ENCODE measurements at regions not wholly inside any gene's neighbourhood (a gene's known extent, or its start where the extent isn't known, plus 50 kb on each side); places are given as distances from the start of the nearest gene placed in this dataset.

- POLR2A ChIA-PET (ENCODE audit: partially characterized antibody): no interaction called here
- H3K27ac Mint-ChIP-seq: no peak overlapping the region
- CTCF ChIA-PET (ENCODE audit: partially characterized antibody): no interaction called here
- no peak overlapping the region for H3K27ac ChIP-seq (ENCODE audit: low read depth, low read length)
- H3K27me3 ChIP-seq (ENCODE audit: insufficient read depth, low read length): no peaks in the 10 kb centered on the region
- no peaks in the 10 kb centered on the region for H3K36me3 Mint-ChIP-seq
- no peak for DNase-seq
- H3K4me3 Mint-ChIP-seq: no peak overlapping the region
- H3K9me3 ChIP-seq (ENCODE audit: control insufficient read depth in 1 of 2, low read length in 2 of 2): no peaks in the 10 kb centered on the region
- H3K4me3 ChIP-seq (ENCODE audit: low read length in 2 of 2): no peak overlapping the region
- H3K9me3 Mint-ChIP-seq: peaks cover 0 to 7% (median 1%) of the 10 kb centered on the region in 8 donors
- H3K27me3 Mint-ChIP-seq: no peaks in the 10 kb centered on the region
- no peaks in the 10 kb centered on the region for H3K4me1 Mint-ChIP-seq
- intact Hi-C loops (cut with micrococcal nuclease): no loop called here
- no peaks in the 10 kb centered on the region for H3K4me1 ChIP-seq (ENCODE audit: insufficient read depth, low read length)
- H3K36me3 ChIP-seq (ENCODE audit: insufficient read depth, low read length): no peaks in the 10 kb centered on the region
Observed at GRCh38 chr5:31083364-31083763, 110.1 kb upstream of the CDH6 start.

- H3K4me3 ChIP-seq (ENCODE audit: low read length in 2 of 2): no peak overlapping the region
- CTCF ChIA-PET (ENCODE audit: partially characterized antibody): no interaction called here
Observed at GRCh38 chr5:31079668-31080067, 113.8 kb upstream of the CDH6 start.

DNA sequence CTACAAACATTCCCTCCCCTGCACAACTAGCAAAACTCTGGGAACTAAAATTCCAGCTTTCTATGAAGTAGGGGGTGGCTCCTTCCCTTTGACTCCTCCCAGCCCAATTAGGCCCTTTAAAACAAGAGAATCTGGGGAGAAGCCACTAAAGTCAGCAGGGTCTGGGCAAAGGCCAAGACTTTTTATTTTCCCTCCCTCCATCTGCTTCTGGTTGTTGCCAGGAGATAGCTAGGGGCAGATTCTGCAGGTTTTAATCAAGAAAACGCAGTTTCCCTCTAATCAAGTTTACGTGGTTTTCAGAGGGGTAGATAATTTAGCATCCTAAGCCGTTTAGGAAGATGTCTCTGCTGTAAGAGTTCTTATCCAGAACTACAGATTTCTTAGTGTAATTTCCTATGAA, 114.5 kb upstream of the CDH6 start:
- no peak overlapping the region for H3K27ac Mint-ChIP-seq
- Histone ChIP-seq H3K36me3 (ENCODE audit: insufficient read depth, low read length) (no peaks in the 10 kb centered on the region), H3K27me3 (ENCODE audit: insufficient read depth, low read length) (no peaks in the 10 kb centered on the region), H3K4me3 (ENCODE audit: low read length in 2 of 2) (no peak overlapping the region), H3K27ac (ENCODE audit: low read depth, low read length) (no peak overlapping the region), H3K4me1 (ENCODE audit: insufficient read depth, low read length) (no peaks in the 10 kb centered on the region), H3K9me3 (ENCODE audit: control insufficient read depth in 1 of 2, low read length in 2 of 2) (no peaks in the 10 kb centered on the region)
- intact Hi-C loops (cut with micrococcal nuclease): no loop called here
- POLR2A ChIA-PET (ENCODE audit: partially characterized antibody): no interaction called here
- CTCF ChIA-PET (ENCODE audit: partially characterized antibody): no interaction called here
- H3K27me3 Mint-ChIP-seq: no peaks in the 10 kb centered on the region
- no peaks in the 10 kb centered on the region for H3K4me1 Mint-ChIP-seq
- no peaks in the 10 kb centered on the region for H3K36me3 Mint-ChIP-seq
- no peak overlapping the region for H3K4me3 Mint-ChIP-seq
- peaks cover 0 to 11% (median 3%) of the 10 kb centered on the region in 8 donors for H3K9me3 Mint-ChIP-seq
- no peak for DNase-seq

More at GRCh38 chr5:31079668-31080067, 113.8 kb upstream of the CDH6 start:
- no peak for DNase-seq
- no peak overlapping the region for H3K27ac ChIP-seq (ENCODE audit: low read depth, low read length)
- intact Hi-C loops (cut with micrococcal nuclease): no loop called here
- H3K4me1 Mint-ChIP-seq: no peaks in the 10 kb centered on the region
- H3K27me3 Mint-ChIP-seq: no peaks in the 10 kb centered on the region
- no peaks in the 10 kb centered on the region for H3K9me3 ChIP-seq (ENCODE audit: control insufficient read depth in 1 of 2, low read length in 2 of 2)
- H3K27ac Mint-ChIP-seq: no peak overlapping the region
- H3K36me3 ChIP-seq (ENCODE audit: insufficient read depth, low read length): no peaks in the 10 kb centered on the region
- H3K4me3 Mint-ChIP-seq: no peak overlapping the region
- no peaks in the 10 kb centered on the region for H3K27me3 ChIP-seq (ENCODE audit: insufficient read depth, low read length)
- peaks cover 0 to 10% (median 3%) of the 10 kb centered on the region in 8 donors for H3K9me3 Mint-ChIP-seq
- POLR2A ChIA-PET (ENCODE audit: partially characterized antibody): no interaction called here
- no peaks in the 10 kb centered on the region for H3K36me3 Mint-ChIP-seq
- H3K4me1 ChIP-seq (ENCODE audit: insufficient read depth, low read length): no peaks in the 10 kb centered on the region

DNA sequence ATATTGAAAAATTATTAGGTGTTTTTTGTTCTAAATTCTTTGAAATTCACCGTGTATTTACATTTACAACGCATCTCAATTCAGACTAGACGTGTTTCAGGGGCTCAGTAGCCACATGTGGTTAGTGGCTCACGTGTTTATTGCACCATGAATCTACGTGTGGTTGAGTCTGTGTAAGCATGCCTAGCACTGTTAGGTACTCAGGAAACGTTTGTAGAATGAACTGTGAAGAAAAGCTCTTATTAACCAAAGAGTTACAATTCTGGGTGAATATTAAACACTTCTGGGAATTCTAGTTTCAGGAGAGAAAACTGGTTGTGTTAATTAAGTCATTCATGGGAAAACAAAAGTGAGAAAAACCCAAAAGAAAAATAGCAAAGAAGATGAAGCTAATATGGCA, 117.5 kb upstream of the CDH6 start:
- no peak overlapping the region for H3K4me3 Mint-ChIP-seq
- intact Hi-C loops (cut with micrococcal nuclease): no loop called here
- POLR2A ChIA-PET (ENCODE audit: partially characterized antibody): no interaction called here

GRCh38 chr5:31068287-31068686, 125.2 kb upstream of the CDH6 start:
- no peaks in the 10 kb centered on the region for H3K9me3 ChIP-seq (ENCODE audit: control insufficient read depth in 1 of 2, low read length in 2 of 2)
- no peaks in the 10 kb centered on the region for H3K27me3 ChIP-seq (ENCODE audit: insufficient read depth, low read length)
- ChIA-PET POLR2A (ENCODE audit: partially characterized antibody) (no interaction called here), CTCF (ENCODE audit: partially characterized antibody) (no interaction called here)
- no peaks in the 10 kb centered on the region for H3K4me1 Mint-ChIP-seq
- no peak overlapping the region for H3K4me3 ChIP-seq (ENCODE audit: low read length in 2 of 2)
- no peaks in the 10 kb centered on the region for H3K36me3 Mint-ChIP-seq
- no peak for DNase-seq
- no peak overlapping the region for H3K27ac ChIP-seq (ENCODE audit: low read depth, low read length)
- H3K4me1 ChIP-seq (ENCODE audit: insufficient read depth, low read length): no peaks in the 10 kb centered on the region
- H3K9me3 Mint-ChIP-seq: peaks cover 0 to 9% (median 3%) of the 10 kb centered on the region in 8 donors
- no peaks in the 10 kb centered on the region for H3K36me3 ChIP-seq (ENCODE audit: insufficient read depth, low read length)
- no peak overlapping the region for H3K27ac Mint-ChIP-seq
- H3K27me3 Mint-ChIP-seq: no peaks in the 10 kb centered on the region
- intact Hi-C loops (cut with micrococcal nuclease): no loop called here
- H3K4me3 Mint-ChIP-seq: no peak overlapping the region

More for the DNA sequence above, 117.5 kb upstream of the CDH6 start:
- Mint-ChIP-seq H3K27ac (no peak overlapping the region), H3K36me3 (no peaks in the 10 kb centered on the region), H3K4me1 (no peaks in the 10 kb centered on the region), H3K27me3 (no peaks in the 10 kb centered on the region), H3K9me3 (peaks cover 0 to 11% (median 6%) of the 10 kb centered on the region in 8 donors)
- no peaks in the 10 kb centered on the region for H3K9me3 ChIP-seq (ENCODE audit: control insufficient read depth in 1 of 2, low read length in 2 of 2)
- H3K4me1 ChIP-seq (ENCODE audit: insufficient read depth, low read length): no peaks in the 10 kb centered on the region
- H3K27me3 ChIP-seq (ENCODE audit: insufficient read depth, low read length): no peaks in the 10 kb centered on the region
- no peaks in the 10 kb centered on the region for H3K36me3 ChIP-seq (ENCODE audit: insufficient read depth, low read length)
- H3K4me3 ChIP-seq (ENCODE audit: low read length in 2 of 2): no peak overlapping the region
- no peak overlapping the region for H3K27ac ChIP-seq (ENCODE audit: low read depth, low read length)
- CTCF ChIA-PET (ENCODE audit: partially characterized antibody): no interaction called here
- DNase-seq: no peak

GRCh38 chr5:31066655-31067328, 126.7 kb upstream of the CDH6 start:
- CTCF ChIA-PET (ENCODE audit: partially characterized antibody): no interaction called here
- intact Hi-C loops (cut with micrococcal nuclease): no loop called here
- Mint-ChIP-seq H3K36me3 (no peaks in the 10 kb centered on the region), H3K27ac (no peak overlapping the region), H3K9me3 (peaks cover 0 to 7% (median 2%) of the 10 kb centered on the region in 8 donors), H3K4me1 (no peaks in the 10 kb centered on the region), H3K27me3 (no peaks in the 10 kb centered on the region), H3K4me3 (no peak overlapping the region)
- POLR2A ChIA-PET (ENCODE audit: partially characterized antibody): no interaction called here
- H3K4me3 ChIP-seq (ENCODE audit: low read length in 2 of 2): no peak overlapping the region
- no peak for DNase-seq
- H3K27ac ChIP-seq (ENCODE audit: low read depth, low read length): no peak overlapping the region
- no peaks in the 10 kb centered on the region for H3K27me3 ChIP-seq (ENCODE audit: insufficient read depth, low read length)
- no peaks in the 10 kb centered on the region for H3K4me1 ChIP-seq (ENCODE audit: insufficient read depth, low read length)
- H3K36me3 ChIP-seq (ENCODE audit: insufficient read depth, low read length): no peaks in the 10 kb centered on the region
- no peaks in the 10 kb centered on the region for H3K9me3 ChIP-seq (ENCODE audit: control insufficient read depth in 1 of 2, low read length in 2 of 2)

GRCh38 chr5:31064215-31064614, 129.3 kb upstream of the CDH6 start:
- Histone ChIP-seq H3K36me3 (ENCODE audit: insufficient read depth, low read length) (no peaks in the 10 kb centered on the region), H3K27me3 (ENCODE audit: insufficient read depth, low read length) (no peaks in the 10 kb centered on the region), H3K27ac (ENCODE audit: low read depth, low read length) (no peak overlapping the region), H3K4me3 (ENCODE audit: low read length in 2 of 2) (no peak overlapping the region), H3K9me3 (ENCODE audit: control insufficient read depth in 1 of 2, low read length in 2 of 2) (no peaks in the 10 kb centered on the region), H3K4me1 (ENCODE audit: insufficient read depth, low read length) (no peaks in the 10 kb centered on the region)
- ChIA-PET CTCF (ENCODE audit: partially characterized antibody) (no interaction called here), POLR2A (ENCODE audit: partially characterized antibody) (no interaction called here)
- intact Hi-C loops (cut with micrococcal nuclease): no loop called here
- H3K9me3 Mint-ChIP-seq: peaks cover 0 to 7% (median 2%) of the 10 kb centered on the region in 8 donors
- H3K27me3 Mint-ChIP-seq: no peaks in the 10 kb centered on the region
- H3K4me1 Mint-ChIP-seq: no peaks in the 10 kb centered on the region
- no peak for DNase-seq
- H3K36me3 Mint-ChIP-seq: no peaks in the 10 kb centered on the region
- H3K27ac Mint-ChIP-seq: no peak overlapping the region
- H3K4me3 Mint-ChIP-seq: no peak overlapping the region

Data from CD4-positive, alpha-beta memory T cell (primary cell).